GM06990 (cell line): ENCODE measurements at regions not wholly inside any gene's neighbourhood (a gene's known extent, or its start where the extent isn't known, plus 50 kb on each side); places are given as distances from the start of the nearest gene placed in this dataset.

Source experiments
- DNase-seq: peaks from one replicate; pipeline ENCODE4 v3.0.0-alpha.2; 2011; ENCODE audit not compliant: insufficient read length; ENCODE audit errors: extremely low read depth
- H3K27me3 ChIP-seq: replicated peaks from 2 replicates; pipeline ENCODE4 v1.6.0; 2011; ENCODE audit warnings: low read length; ENCODE audit not compliant: control insufficient read depth, insufficient read depth
- H3K36me3 ChIP-seq: 2 replicates; pipeline ENCODE4 v1.5.1; 2011; ENCODE audit warnings: low read length; ENCODE audit not compliant: control insufficient read depth, insufficient read depth
- H3K4me3 ChIP-seq: replicated peaks from 2 replicates; pipeline ENCODE4 v1.5.1; 2011; ENCODE audit warnings: low read depth, mild to moderate bottlenecking, control low read depth, low read length
- TF ChIP-seq, protein P1 (sequence below): IDR thresholded peaks from 2 replicates; pipeline ENCODE4 v1.5.1; 2011; ENCODE audit warnings: low read length, control low read depth, mild to moderate bottlenecking, inconsistent platforms; ENCODE audit not compliant: insufficient read depth, poor library complexity, severe bottlenecking

GRCh38 chr7:153012203-153012602, 252.7 kb downstream of the ACTR3B start:
- TF ChIP-seq, protein P1, sequence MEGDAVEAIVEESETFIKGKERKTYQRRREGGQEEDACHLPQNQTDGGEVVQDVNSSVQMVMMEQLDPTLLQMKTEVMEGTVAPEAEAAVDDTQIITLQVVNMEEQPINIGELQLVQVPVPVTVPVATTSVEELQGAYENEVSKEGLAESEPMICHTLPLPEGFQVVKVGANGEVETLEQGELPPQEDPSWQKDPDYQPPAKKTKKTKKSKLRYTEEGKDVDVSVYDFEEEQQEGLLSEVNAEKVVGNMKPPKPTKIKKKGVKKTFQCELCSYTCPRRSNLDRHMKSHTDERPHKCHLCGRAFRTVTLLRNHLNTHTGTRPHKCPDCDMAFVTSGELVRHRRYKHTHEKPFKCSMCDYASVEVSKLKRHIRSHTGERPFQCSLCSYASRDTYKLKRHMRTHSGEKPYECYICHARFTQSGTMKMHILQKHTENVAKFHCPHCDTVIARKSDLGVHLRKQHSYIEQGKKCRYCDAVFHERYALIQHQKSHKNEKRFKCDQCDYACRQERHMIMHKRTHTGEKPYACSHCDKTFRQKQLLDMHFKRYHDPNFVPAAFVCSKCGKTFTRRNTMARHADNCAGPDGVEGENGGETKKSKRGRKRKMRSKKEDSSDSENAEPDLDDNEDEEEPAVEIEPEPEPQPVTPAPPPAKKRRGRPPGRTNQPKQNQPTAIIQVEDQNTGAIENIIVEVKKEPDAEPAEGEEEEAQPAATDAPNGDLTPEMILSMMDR, result no peak
- Histone ChIP-seq H3K4me3 (no peak overlapping the region), H3K27me3 (no peaks in the 10 kb centered on the region), H3K36me3 (no peaks in the 10 kb centered on the region)
- DNase-seq, result no peak

DNA sequence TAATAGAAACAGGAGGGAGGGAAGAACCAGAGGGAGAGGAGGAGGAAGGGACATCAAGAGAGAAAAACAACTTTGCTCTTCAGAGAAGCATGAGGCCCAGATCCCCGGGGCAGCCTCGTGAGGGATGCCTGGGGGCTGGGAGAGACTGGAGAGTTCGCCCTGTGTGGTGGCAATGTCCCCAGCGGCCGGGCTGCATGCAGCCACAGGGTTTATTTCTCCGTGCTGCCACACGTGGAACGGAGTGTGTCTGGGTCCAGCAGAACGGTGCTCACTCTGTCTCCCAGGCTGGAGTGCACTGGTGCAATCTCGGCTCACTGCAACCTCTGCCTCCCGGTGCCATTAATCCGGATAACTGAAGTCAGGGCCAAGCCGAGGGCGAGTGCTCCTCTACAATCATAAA, 257.7 kb downstream of the ACTR3B start:
- TF ChIP-seq, protein P1, result no peak
- Histone ChIP-seq H3K27me3 (no peaks in the 10 kb centered on the region), H3K36me3 (no peaks in the 10 kb centered on the region), H3K4me3 (no peak overlapping the region)
- no peak for DNase-seq

GRCh38 chr7:153021542-153021941, 262.0 kb downstream of the ACTR3B start:
- no peaks in the 10 kb centered on the region for H3K27me3 ChIP-seq
- no peak for DNase-seq
- TF ChIP-seq, protein P1, result no peak

DNA sequence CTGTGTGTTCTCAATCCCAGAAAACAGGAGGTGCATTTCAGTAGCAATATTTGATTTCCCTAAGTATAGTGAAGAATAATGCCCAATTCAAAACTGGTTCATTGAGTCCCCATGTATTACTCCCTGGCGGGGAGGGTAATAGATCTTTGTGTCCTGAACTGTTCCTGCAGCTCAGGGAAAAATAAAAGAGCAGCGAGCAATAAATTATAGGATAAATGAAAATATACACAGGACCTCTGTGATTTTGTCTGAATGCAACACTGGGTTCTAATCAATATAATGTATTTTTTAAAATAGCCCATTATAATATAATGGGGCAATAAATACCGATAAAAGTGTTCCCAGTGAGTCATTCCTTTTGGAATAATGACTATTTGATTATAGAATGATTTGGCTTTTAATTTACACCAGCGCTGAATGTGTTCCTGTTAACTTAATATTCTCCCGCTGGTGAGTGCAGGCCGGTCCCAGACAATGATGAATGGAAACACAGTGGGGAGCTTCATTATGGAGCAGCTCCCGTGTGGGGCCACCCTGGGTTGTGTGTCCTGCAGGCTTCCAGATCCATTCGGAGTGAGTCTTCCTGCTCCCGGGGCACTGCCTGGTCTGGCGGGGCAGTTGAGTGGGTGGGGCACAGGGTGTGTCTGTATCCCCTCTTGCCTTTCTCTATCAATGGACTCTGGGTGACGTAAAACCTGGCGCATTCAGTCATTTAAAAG, 263.1 kb downstream of the ACTR3B start:
- DNase-seq, result no peak
- Histone ChIP-seq H3K4me3 (no peak overlapping the region), H3K27me3 (no peaks in the 10 kb centered on the region), H3K36me3 (no peaks in the 10 kb centered on the region)
- TF ChIP-seq, protein P1, result no peak

More at GRCh38 chr7:153021542-153021941, 262.0 kb downstream of the ACTR3B start:
- Histone ChIP-seq H3K36me3 (no peaks in the 10 kb centered on the region), H3K4me3 (no peak overlapping the region)

DNA sequence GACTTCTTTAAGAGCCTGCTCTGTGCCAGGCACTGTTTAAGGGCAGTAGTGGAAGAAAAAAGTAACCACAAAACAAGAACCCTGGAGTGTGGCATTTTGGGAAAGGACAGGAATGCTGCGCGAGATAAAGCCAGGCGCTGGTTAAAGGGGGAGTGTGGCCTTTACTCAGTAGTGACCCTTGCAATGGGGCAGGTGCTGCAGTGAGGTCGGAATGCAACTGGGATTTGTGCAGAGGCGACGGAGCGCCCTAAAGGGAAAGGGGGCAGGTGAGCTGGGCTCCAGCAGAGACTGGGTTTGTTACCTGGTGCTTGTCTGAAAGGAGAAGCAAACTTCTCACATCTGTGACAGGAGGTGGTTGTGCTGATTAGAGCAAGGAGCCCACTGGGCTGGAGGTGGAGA, 263.6 kb downstream of the ACTR3B start:
- TF ChIP-seq, protein P1, result no peak
- Histone ChIP-seq H3K27me3 (no peaks in the 10 kb centered on the region), H3K36me3 (no peaks in the 10 kb centered on the region), H3K4me3 (no peak overlapping the region)
- DNase-seq, result no peak
